WI38 (cell line): ENCODE measurements at regions not wholly inside any gene's neighbourhood (a gene's known extent, or its start where the extent isn't known, plus 50 kb on each side); places are given as distances from the start of the nearest gene placed in this dataset.

ENCODE experiments used
- H3K4me3 ChIP-seq: 2 replicates; pipeline ENCODE4 v1.5.1; 2011; ENCODE audit warnings: low read depth, mild to moderate bottlenecking, control low read depth, low read length
- CTCF ChIP-seq: IDR thresholded peaks from 2 replicates; pipeline ENCODE4 v1.5.1; 2012; ENCODE audit warnings: low read depth, mild to moderate bottlenecking, control low read depth, low read length

- H3K4me3 ChIP-seq = no peak overlapping the region
- TF ChIP-seq CTCF = no peak
Observed at GRCh38 chr22:49697047-49697446, 130.6 kb downstream of the BRD1 start.

- no peak overlapping the region for H3K4me3 ChIP-seq
- TF ChIP-seq CTCF = no peak
Observed at GRCh38 chr22:49694462-49695260, 133.0 kb downstream of the BRD1 start.

DNA sequence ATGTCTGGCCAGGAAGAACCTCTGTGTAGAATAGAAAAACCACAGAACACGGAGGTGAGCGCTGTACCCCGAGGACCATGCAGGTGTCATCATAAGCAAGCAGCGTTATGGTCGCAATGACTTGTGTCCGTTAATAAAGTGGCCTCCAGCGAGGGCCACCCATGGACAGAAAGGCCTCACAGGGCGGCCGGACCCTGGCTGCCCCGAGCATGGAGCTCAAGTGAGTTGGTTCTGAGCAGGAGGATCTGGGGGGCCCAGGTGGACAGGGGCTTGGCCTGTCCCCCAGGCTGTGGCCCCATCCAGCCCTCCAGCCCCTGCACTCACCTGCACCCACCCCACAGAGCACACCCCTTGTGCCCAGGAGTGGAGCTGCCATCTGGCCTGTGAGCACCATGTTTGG, 133.8 kb downstream of the BRD1 start:
- TF ChIP-seq CTCF = no peak
- no peak overlapping the region for H3K4me3 ChIP-seq

- no peak for TF ChIP-seq CTCF
- H3K4me3 ChIP-seq = no peak overlapping the region
Observed at GRCh38 chr22:49693416-49693815, 134.3 kb downstream of the BRD1 start.

- no peak for TF ChIP-seq CTCF
- H3K4me3 ChIP-seq = no peak overlapping the region
Observed at GRCh38 chr22:49692499-49693225, 135.0 kb downstream of the BRD1 start.

- TF ChIP-seq CTCF = no peak
- no peak overlapping the region for H3K4me3 ChIP-seq
Observed at GRCh38 chr22:49691256-49691655, 136.4 kb downstream of the BRD1 start.

DNA sequence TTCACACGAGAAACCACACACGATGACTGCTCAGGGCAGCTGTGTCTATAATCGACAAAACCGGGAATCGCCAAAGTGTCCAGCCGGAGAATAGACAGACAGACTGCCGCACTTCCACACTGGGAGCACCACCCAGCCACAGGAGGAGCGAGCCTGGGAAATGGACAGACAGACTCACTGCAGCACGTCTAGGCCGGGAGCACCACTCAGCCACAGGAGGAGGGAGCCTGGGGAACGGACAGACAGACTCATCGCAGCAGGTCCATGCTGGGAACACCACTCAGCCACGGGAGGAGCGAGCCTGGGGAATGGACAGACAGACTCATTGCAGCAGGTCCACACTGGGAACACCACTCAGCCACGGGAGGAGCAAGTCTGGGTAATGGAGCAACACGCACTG, 137.2 kb downstream of the BRD1 start:
- H3K4me3 ChIP-seq = no peak overlapping the region
- TF ChIP-seq CTCF = no peak
